SK-N-MC (cell line): ENCODE measurements at regions not wholly inside any gene's neighbourhood (a gene's known extent, or its start where the extent isn't known, plus 50 kb on each side); places are given as distances from the start of the nearest gene placed in this dataset.

ENCODE experiments used
- EZH2 ChIP-seq: fragments of 200-600 bp; sonication (generic); IDR thresholded peaks from one replicate; pipeline ENCODE4 v1.6.1; 2017; ENCODE audit warnings: antibody characterized with exemption
- FOXP2 ChIP-seq: optimal IDR thresholded peaks from 2 replicates; pipeline ENCODE3; 2011; ENCODE audit warnings: mild to moderate bottlenecking, moderate library complexity; ENCODE audit not compliant: insufficient read depth; ENCODE audit errors: extremely low read length, control extremely low read depth
- POLR2AphosphoS5 ChIP-seq: IDR thresholded peaks from 2 replicates; pipeline ENCODE4 v1.6.1; 2012; ENCODE audit warnings: mild to moderate bottlenecking, low read depth, low read length, borderline replicate concordance

DNA sequence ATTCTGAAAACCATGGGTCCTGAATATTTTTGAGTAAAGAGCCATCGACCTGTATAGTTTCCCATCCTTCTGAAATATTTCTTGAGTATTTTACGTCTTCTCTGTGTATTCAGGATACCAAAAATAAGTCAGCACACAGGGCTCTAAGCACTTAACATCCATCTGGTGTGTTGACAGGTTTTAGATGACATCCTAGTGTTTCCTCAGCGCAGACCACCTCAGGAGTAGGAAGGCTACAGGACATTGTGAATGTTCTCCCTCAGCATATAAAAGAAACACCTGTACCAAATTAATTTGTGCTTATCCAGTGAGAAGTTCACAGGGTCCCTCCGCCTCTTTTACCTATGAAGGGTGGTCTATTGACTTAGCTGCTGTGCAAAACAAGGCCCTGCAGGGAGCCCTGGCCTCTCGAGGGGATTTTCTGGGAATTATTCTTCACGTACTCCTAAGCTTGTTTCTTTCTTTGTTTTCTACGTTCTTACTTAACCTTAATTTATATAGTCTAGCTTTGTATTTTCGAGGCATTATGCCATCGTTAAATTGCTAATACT is 241.8 kb downstream of the FBXO8 start:
- no peak for TF ChIP-seq POLR2AphosphoS5
- no peak for TF ChIP-seq FOXP2
- no peak for TF ChIP-seq EZH2
